ENCODE measurements at regions not wholly inside any gene's neighbourhood (a gene's known extent, or its start where the extent isn't known, plus 50 kb on each side); places are given as distances from the start of the nearest gene placed in this dataset.

GRCh38 chr20:11118802-11119380 lies 445.1 kb upstream of the JAG1 start (continued):
- TF ChIP-seq EP300 (IDR thresholded peaks at IDR 0.05; ENCODE audit: borderline replicate concordance in 1 of 2, low read depth in 1 of 2, low read length in 1 of 2), result peak in 1 of 2 experiments; percentile 70; a peak in 1 of 4 replicates
- TF ChIP-seq RXRA (IDR thresholded peaks at IDR 0.05; ENCODE audit: borderline replicate concordance, low read depth), result 0 out of 2 replicates have a peak, but pooled peaks have one; percentile 17
- TF ChIP-seq SIN3A (IDR thresholded peaks at IDR 0.05; ENCODE audit: borderline replicate concordance, low read depth, low read length), result no peak
- no peak for TF ChIP-seq RAD21 (IDR thresholded peaks at IDR 0.05; ENCODE audit: low read length)
- no peak for TF ChIP-seq TAF1 (IDR thresholded peaks at IDR 0.05; ENCODE audit: borderline replicate concordance, low read depth, low read length)
- no peak for TF ChIP-seq RFX5 (IDR thresholded peaks at IDR 0.05; ENCODE audit: low read length)
- TF ChIP-seq MXI1 (IDR thresholded peaks at IDR 0.05; ENCODE audit: low read depth, low read length), result no peak
- no peak for TF ChIP-seq USF2 (IDR thresholded peaks at IDR 0.05; ENCODE audit: borderline replicate concordance, low read depth, low read length)
- TF ChIP-seq SMC3 (IDR thresholded peaks at IDR 0.05; ENCODE audit: low read depth, low read length), result no peak
- no peak for TF ChIP-seq ELF1 (IDR thresholded peaks at IDR 0.05)

GRCh38 chr20:11119573-11119972 lies 445.8 kb upstream of the JAG1 start:
- 78% methylated on average over 3 of the region's 3 CpGs for WGBS (ENCODE audit: low lambda C conversion rate)
- H3K9me2 ChIP-seq, result no peaks in the 10 kb centered on the region
- TF ChIP-seq TCF12 (IDR thresholded peaks at IDR 0.05) (no peak), IRF3 (IDR thresholded peaks at IDR 0.05; ENCODE audit: low read depth, low read length) (no peak), PBX3 (IDR thresholded peaks at IDR 0.05) (peak; percentile 51; the same call in 1 of the 2 replicates), USF2 (IDR thresholded peaks at IDR 0.05; ENCODE audit: borderline replicate concordance, low read depth, low read length) (no peak)
- H3K4me2 ChIP-seq, result no peak overlapping the region
- H2AFZ ChIP-seq (ENCODE audit: low read depth), result no peak overlapping the region
- H3K79me2 ChIP-seq (ENCODE audit: insufficient read depth), result no peaks in the 10 kb centered on the region
- H3K27me3 ChIP-seq (ENCODE audit: insufficient read depth), result no peaks in the 10 kb centered on the region
- H3K4me3 ChIP-seq (ENCODE audit: low read depth in 2 of 2, low read length in 1 of 2), result no peak overlapping the region
- H3F3A ChIP-seq (replicated peaks; ENCODE audit: insufficient read depth), result peaks cover 35% of the 10 kb centered on the region
- DNase-seq, result no peak
- ChIA-PET CTCF (no interaction called here), POLR2A (no interaction called here)
- H4K20me1 ChIP-seq (ENCODE audit: insufficient read depth), result no peaks in the 10 kb centered on the region
- H3K36me3 ChIP-seq (replicated peaks in 1 of 2; ENCODE audit: control insufficient read depth in 1 of 2, insufficient read depth in 2 of 2, low read length in 1 of 2), result no peaks in the 10 kb centered on the region
- H3K4me1 ChIP-seq (ENCODE audit: control insufficient read depth in 1 of 2, insufficient read depth in 2 of 2, low read depth in 1 of 2, low read length in 1 of 2), result peaks cover 0 to 12% of the 10 kb centered on the region in 2 experiments; a peak in 2 of 4 replicates
- peak overlapping the region; percentile 56; the same call in 1 of the 2 replicates for H3K9ac ChIP-seq
- H3K27ac ChIP-seq (ENCODE audit: low read depth in 2 of 2, low read length in 1 of 2), result peak overlapping the region in 1 of 2 experiments; percentile 95; a peak in 2 of 4 replicates
- H3K9me3 ChIP-seq, result no peaks in the 10 kb centered on the region
